ENCODE measurements at regions not wholly inside any gene's neighbourhood (a gene's known extent, or its start where the extent isn't known, plus 50 kb on each side); places are given as distances from the start of the nearest gene placed in this dataset.

DNA sequence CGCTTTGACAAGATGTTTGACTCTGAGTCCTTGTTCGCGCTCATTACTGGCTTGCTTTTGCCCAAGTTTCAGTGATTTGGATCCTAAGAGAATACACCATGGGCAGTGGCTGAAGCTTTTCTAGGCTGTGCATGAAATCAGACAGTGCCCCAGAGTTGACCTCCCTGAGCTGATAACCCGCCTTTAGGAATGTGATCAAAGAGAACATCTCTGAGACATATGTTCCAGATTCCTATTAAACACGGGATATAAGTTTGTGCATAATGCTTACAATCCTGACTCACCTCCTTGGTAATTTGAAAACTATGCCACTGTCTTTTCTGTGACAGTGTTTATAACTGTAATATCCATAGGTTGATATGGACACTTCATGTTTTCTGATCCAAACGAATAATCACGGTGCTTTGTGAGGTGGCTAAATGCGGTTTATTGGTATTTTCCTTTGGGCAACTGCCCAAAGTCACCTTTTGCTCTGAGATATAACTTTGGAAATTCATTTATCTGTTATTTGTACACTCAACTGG lies 732.9 kb downstream of the MTRR start (continued):
- TF ChIP-seq SUZ12 (IDR thresholded peaks at IDR 0.05; ENCODE audit: low read length) (no peak), ZNF274 (IDR thresholded peaks at IDR 0.05; ENCODE audit: borderline replicate concordance, extremely low read depth, low read length) (no peak), POU5F1 (IDR thresholded peaks at IDR 0.05; ENCODE audit: low read depth, low read length) (no peak), BACH1 (IDR thresholded peaks at IDR 0.05; ENCODE audit: low read length) (no peak)
- TF ChIP-seq, protein P1, sequence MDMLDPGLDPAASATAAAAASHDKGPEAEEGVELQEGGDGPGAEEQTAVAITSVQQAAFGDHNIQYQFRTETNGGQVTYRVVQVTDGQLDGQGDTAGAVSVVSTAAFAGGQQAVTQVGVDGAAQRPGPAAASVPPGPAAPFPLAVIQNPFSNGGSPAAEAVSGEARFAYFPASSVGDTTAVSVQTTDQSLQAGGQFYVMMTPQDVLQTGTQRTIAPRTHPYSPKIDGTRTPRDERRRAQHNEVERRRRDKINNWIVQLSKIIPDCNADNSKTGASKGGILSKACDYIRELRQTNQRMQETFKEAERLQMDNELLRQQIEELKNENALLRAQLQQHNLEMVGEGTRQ (IDR thresholded peaks at IDR 0.05; ENCODE audit: low read length), result no peak

Measured in H1 (cell line).